ENCODE measurements at regions not wholly inside any gene's neighbourhood (a gene's known extent, or its start where the extent isn't known, plus 50 kb on each side); places are given as distances from the start of the nearest gene placed in this dataset.

- DNase-seq (ENCODE audit: low read depth, low spot score) = no peak
These were observed 357.2 kb downstream of the TMEM38B start for GRCh38 chr9:106051545-106051944.

- DNase-seq (ENCODE audit: low read depth, low spot score) = no peak
These were observed 357.8 kb downstream of the TMEM38B start for GRCh38 chr9:106052166-106052565.

GRCh38 chr9:106052735-106053134, 358.4 kb downstream of the TMEM38B start:
- no peak for DNase-seq (ENCODE audit: low read depth, low spot score)

- DNase-seq (ENCODE audit: low read depth, low spot score) = no peak
These were observed 362.0 kb downstream of the TMEM38B start for GRCh38 chr9:106056328-106056727.

GRCh38 chr9:106058460-106058859, 364.1 kb downstream of the TMEM38B start:
- no peak for DNase-seq (ENCODE audit: low read depth, low spot score)

- no peak for DNase-seq (ENCODE audit: low read depth, low spot score)
These were observed 365.5 kb downstream of the TMEM38B start for GRCh38 chr9:106059886-106060285.

GRCh38 chr9:106060885-106061284, 366.5 kb downstream of the TMEM38B start:
- DNase-seq (ENCODE audit: low read depth, low spot score) = no peak

- no peak for DNase-seq (ENCODE audit: low read depth, low spot score)
These were observed 367.9 kb downstream of the TMEM38B start for GRCh38 chr9:106062250-106062649.

GRCh38 chr9:106065136-106065535, 370.8 kb downstream of the TMEM38B start:
- no peak for DNase-seq (ENCODE audit: low read depth, low spot score)

GRCh38 chr9:106065579-106066214, 371.4 kb downstream of the TMEM38B start:
- DNase-seq (ENCODE audit: low read depth, low spot score) = no peak

GRCh38 chr9:106066940-106067524, 372.7 kb downstream of the TMEM38B start:
- DNase-seq (ENCODE audit: low read depth, low spot score) = no peak

GRCh38 chr9:106069241-106069640, 374.9 kb downstream of the TMEM38B start:
- no peak for DNase-seq (ENCODE audit: low read depth, low spot score)

- DNase-seq (ENCODE audit: low read depth, low spot score) = no peak
These were observed 378.1 kb downstream of the TMEM38B start for GRCh38 chr9:106072421-106072820.

GRCh38 chr9:106074006-106074405, 379.7 kb downstream of the TMEM38B start:
- DNase-seq (ENCODE audit: low read depth, low spot score) = no peak

- DNase-seq (ENCODE audit: low read depth, low spot score) = no peak
These were observed 381.1 kb downstream of the TMEM38B start for GRCh38 chr9:106075236-106075959.

GRCh38 chr9:106075960-106076327, 381.6 kb downstream of the TMEM38B start:
- DNase-seq (ENCODE audit: low read depth, low spot score) = no peak

GRCh38 chr9:106076711-106077110, 382.4 kb downstream of the TMEM38B start:
- no peak for DNase-seq (ENCODE audit: low read depth, low spot score)

- DNase-seq (ENCODE audit: low read depth, low spot score) = no peak
These were observed 383.4 kb downstream of the TMEM38B start for GRCh38 chr9:106077731-106078130.

- no peak for DNase-seq (ENCODE audit: low read depth, low spot score)
These were observed 388.3 kb downstream of the TMEM38B start for GRCh38 chr9:106082621-106083020.

- no peak for DNase-seq (ENCODE audit: low read depth, low spot score)
These were observed 390.4 kb downstream of the TMEM38B start for GRCh38 chr9:106084702-106085101.

- DNase-seq (ENCODE audit: low read depth, low spot score) = no peak
These were observed 391.1 kb downstream of the TMEM38B start for GRCh38 chr9:106085479-106085878.

GRCh38 chr9:106092083-106092482, 397.7 kb downstream of the TMEM38B start:
- no peak for DNase-seq (ENCODE audit: low read depth, low spot score)

- DNase-seq (ENCODE audit: low read depth, low spot score) = no peak
These were observed 408.5 kb downstream of the TMEM38B start for GRCh38 chr9:106102821-106103220.
